DMS153 (cell line): ENCODE measurements at regions not wholly inside any gene's neighbourhood (a gene's known extent, or its start where the extent isn't known, plus 50 kb on each side); places are given as distances from the start of the nearest gene placed in this dataset.

Experiments used
- DNase-seq: peaks from one replicate; lab custom pipeline; 2025; lab: John Stamatoyannopoulos, UW

DNA sequence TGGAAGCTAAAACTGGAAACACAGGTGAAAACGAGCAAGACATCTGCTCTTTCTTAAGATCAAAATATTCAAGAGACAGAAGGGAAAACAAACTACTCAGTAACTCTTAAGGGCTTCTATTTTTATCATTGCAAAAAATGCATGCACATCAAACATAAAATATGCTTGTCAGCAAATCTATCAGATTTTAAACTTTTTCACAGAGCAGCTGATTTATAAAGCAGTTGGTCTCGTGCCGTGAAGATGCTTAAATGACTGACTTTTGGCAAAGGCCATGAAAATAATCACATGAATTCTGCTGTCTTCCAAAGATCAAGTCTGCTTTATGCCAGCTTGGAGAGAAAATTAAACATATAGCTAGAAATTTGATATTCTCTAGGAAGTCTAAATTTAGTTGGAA lies 482.1 kb upstream of the HS3ST1 start:
- no peak for DNase-seq

DNA sequence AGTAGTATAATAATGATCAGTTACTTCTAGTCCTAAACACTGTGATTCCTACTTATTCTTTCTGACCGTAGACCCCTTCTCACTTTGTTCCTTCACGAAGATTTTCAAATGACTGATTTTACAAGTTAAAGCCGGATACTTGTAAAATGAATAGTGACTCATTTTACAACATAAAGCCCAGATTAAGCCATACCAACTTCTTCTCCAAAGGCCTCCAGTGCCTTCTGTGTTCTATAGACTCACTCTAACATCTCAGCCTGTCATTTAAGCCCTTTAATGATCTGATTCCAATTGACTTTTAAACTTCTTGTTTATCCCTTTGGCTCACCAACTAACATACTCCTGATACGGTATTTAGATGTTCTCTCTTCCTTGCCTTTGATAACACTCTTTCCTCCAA lies 480.0 kb upstream of the HS3ST1 start:
- no peak for DNase-seq

DNA sequence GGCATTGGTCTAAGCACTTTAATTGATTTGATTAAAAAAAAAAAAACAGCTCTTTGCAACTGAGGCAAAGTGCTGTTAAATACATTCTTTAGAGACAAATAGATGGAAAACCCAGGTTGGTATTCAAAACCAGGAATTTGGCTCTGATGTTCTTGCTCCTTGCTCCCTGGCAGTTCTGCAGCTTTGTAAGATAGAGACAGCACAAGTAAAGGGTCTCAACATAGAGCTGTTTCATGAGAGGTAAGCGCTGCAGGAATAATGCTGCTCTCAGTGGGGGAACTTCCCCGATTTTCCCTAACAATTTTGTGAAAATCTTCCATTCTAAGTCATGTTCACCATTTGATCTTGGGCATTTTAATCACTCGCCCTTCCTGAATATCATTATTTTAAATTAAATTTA lies 479.5 kb upstream of the HS3ST1 start:
- DNase-seq = no peak

DNA sequence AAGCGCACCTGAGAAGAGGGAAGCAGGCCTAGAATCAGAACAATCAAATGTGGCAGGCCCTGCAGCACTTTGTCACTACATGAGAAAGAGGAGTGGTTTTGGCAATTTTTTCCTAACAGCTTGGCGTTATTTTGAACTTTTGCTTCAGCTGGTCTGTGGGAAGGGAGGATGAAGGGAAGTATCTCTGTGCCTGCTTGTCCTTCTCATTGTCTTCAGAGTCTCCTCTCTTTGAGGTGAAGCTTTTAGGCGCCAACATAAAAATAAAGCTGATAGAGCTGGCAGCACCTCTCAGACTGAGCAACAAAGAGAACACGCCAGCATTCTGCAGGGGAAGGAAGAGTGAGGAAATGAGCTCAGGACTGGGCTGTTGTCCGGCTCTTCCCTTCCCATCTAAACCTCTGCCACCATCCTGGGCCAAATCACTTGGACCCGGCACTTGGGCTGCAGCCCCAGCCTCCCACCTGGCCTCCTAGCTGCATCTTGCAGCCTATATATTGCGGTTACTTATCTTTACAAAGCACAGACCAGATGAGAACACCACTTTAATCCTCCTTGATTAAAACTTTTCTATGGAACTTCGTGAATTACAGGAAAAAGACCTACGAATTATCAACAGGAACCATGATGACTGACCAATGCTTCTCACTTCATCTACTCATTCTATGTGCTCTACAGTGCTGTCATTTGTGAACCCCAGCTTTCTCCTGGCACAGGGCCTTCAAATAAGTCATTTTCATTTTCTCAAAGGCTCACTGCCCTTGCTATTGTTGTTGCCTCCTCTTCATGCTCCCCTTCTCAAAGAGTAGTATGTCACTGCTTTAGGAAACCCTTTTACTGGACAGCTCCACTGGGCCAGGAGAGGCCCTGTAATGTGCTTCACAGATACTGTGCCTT lies 476.4 kb upstream of the HS3ST1 start:
- no peak for DNase-seq

DNA sequence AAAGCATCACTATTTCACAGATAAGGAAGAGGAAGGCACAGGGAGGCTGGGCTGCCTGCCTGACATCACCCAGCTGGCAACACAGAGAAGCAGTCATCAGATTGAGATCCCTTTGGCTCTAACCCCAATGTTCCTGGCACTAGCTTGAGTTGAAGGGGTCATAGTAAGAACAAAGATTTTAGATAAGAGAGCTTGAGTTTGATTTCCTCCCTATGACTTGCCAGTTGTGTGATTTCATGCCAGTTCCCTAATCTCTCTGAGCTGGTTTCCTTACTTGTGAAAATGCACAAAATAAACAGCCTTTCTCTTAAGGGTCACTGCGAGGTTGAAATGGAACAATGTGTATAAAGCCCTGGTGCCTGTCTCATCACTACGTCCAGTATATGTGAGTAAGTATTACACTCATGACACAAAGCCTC lies 475.4 kb upstream of the HS3ST1 start:
- DNase-seq = no peak

DNA sequence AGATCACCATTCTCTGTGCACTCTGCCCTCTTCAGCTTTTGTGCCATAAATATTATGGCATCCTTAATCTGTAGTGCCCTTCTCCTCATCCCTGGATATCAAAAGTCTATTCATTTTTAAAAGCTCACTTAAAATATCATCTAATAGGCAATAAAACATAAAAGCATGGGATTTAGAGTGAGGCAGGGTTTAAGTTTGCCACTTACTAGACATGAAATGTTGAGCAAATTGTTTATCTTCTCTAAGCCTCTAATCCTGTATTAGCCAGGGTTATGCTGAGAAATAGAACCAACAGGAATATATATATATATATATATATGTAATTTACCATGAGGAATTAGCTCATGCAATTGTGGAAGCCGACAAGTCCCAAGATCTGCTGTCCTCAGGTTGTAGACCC lies 472.4 kb upstream of the HS3ST1 start:
- DNase-seq = no peak

DNA sequence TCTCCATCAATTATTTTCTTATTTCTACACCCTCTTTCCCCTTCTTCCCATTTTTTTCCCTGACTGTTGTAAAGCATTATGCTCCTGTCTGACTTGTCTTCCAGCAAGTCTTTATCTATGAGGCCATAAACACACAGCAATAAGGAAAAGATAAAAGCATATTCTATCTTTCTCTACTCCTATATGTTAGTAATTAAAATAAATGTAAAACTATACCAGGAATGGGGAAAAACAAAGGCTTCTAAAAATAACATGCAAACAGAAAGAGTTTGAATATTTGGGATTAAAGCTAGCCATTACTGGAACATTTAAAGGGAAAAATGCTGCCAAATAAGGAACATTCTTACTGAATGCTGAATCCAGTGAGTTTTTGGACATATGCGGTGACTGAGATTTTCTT lies 471.7 kb upstream of the HS3ST1 start:
- DNase-seq = no peak

DNA sequence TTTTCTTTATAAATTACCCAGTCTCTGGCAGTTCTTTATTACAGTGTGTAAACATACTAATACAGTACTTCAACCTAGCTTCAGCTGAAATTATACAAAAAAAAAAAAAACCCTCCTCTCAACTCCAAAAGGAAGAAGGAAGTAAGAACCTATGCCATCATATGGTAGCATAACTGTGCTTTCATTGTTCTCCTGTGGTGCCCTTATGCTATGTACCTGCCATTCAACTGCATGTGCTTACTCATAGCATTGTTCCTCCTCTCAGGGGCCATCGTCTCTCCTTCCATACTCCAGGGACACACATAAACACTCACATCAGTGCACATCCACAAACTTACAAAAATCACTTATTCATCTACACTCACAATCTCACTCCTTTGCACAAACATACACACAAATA lies 470.1 kb upstream of the HS3ST1 start:
- no peak for DNase-seq

DNA sequence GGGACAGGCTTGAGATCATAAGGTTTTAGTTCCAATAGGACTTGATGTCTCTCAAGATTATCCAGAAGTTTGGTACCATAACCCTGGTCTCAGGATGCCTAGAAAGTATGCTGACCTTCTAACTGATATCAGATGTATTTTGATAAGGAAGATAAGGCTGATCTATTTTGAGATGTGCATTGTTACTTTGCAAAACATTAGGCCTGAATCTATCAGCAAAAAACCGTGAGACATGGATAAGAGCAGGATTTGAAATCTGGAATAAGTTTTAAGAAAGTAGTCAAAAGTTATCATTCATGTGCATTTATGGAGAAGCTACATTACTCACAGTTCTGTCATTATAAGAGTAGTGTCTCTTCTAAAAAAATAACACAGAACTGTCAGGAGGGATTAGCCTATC lies 467.1 kb upstream of the HS3ST1 start:
- DNase-seq = no peak

DNA sequence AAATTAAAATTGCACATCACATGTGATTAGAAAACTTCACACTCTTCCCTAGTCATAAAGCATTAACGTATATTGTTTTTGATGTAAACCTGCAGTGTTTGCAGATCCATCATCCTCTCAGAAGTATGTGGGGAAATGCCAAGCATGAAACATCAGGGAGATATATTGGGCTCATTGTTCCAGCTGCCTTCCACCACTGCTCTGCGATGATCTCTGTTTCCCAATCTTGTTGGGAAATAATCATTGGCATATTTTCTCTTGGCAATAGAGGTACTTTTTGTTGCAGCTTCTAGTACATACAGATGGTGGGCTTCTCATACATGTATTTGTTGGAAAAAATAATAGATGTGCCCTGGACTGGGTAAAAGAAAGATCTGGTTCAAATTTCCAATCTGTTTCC lies 466.3 kb upstream of the HS3ST1 start:
- DNase-seq = no peak

DNA sequence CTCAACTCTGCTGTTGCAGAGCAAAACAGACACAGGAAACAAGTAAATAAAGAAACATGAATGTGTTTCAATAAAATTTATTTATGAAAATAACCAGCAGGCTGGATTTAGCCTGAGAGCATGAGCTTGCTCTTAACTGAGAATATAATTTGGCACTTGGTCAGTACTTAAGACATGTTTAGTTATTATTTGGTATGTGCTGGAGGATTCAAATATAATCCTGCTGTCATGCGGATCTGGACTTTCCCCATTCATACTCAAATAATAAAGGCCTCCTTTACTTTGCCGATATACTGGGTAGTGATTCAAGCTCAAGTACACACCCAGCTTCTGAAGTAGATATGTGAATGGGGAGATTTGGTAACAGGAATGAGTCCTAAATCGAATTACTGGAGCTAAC lies 465.5 kb upstream of the HS3ST1 start:
- no peak for DNase-seq

DNA sequence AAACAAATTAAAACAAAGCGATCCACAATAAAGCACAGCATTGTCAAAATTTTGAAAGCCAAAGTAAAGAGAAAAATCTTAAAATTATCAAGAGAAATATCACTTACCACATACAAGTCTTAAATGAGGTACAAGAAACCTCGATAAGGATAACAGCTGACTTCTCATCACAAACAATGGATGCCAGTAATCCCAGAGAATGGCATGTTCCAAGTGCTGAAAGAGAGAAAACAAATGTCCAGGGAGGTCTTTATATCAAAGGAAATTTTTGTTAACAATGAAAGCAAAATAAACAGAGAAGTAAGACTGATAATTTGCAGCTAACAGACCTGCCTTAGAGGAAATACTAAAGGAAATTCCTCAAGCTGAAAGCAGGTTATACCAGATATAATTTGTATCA lies 460.4 kb upstream of the HS3ST1 start:
- no peak for DNase-seq

DNA sequence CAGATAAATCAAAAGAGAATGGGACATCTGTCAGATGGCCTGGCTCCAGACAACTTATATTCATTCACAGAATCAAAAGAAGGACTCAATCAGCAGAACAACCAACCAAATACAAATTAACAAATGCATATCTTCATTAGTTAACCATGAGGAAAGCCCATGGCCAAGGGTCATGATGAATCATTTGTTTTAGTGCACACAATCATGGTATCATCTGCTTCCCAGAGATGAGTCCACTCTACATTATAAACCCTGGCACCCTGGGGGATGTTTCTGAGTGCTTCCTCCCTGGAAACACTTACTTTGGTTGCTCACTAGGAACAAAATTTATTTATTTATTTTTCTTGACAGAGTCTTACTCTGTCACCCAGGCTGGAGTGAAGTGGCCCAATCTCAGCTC lies 453.3 kb upstream of the HS3ST1 start:
- no peak for DNase-seq

DNA sequence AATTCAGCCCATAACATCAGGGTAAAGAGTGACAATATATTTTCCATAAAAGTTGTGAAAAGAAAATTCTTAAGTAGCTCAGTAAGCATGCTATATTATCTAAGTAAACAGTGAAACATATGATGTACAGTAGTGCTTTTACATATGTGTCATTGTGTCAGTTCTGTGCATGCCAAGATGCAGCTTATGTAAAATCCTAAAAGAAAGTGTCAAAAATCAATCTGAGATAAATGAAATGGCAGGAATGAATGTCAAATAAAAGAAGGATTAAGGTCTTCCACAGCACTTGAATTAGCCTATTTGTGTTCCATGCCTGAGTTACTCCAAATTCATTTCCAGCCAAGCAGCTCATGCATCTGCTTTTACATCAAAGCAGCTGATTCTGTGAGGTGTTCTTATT lies 452.7 kb upstream of the HS3ST1 start:
- DNase-seq = no peak

DNA sequence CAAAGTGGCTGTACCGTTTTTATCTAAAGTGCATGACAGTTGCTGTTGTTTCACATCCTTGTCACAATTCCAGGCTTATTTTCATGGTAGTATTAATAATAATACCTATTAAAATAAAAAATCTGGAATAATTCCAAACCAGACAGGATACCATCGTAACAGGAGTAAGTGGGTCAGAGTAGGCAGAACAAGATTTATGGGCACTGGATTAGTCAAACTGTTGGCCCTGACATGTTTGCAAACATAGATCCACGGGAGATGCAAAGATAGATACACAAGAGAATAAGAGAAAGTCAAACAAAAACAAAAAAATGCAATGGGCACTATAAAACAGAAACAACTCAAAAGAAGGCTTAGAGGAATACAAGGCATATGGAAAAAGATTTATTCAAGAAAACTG lies 449.5 kb upstream of the HS3ST1 start:
- no peak for DNase-seq

DNA sequence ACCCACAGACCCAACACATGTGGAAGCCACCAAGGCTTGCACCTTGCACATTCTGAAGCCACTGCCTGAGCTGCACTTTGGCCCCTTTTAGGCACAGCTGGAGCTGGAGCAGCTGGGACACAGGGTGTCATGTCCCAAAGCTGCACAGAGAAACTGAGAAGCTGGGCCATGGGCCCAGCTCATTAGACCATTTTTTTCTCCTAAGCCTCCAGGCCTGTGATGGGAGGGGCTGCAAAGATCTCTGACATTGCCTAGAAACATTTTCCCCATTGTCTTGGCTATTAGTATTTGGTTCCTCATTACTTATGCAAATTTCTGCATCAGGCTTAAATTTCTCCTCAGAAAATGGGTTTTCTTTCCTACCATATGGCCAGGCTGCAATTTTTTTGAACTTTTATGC lies 447.4 kb upstream of the HS3ST1 start:
- DNase-seq = no peak

DNA sequence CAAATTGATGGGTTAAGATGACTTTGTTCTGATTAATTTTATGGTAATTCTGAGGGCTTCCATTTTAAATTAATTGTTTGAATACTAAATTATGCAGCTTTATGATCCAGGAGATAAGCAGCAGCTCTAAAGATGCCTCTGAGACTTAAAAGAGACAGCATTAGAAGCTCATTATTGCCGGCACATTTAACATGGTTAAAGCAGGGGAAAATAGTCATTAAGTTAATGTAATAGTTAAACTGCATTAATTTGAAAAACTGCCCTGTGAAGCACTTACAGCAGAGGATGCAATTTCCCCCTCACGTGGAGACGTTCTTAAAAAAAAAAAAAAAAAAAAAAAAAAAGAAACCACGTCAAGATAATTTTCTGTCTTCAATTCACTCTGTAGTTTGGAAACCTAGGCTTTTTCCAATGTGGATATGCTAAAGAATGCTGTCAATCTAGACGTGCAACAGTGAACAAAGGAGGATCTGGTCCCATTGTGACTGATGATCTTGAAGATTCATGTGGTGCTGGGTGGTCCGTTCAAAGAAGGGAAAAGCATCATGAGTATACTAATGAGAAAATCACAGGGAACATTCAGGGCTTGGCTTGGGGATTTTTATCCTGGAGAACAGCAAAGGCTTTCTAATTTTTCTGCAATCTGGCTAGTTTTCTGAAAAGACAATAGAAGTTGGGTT lies 440.6 kb upstream of the HS3ST1 start:
- DNase-seq = no peak

DNA sequence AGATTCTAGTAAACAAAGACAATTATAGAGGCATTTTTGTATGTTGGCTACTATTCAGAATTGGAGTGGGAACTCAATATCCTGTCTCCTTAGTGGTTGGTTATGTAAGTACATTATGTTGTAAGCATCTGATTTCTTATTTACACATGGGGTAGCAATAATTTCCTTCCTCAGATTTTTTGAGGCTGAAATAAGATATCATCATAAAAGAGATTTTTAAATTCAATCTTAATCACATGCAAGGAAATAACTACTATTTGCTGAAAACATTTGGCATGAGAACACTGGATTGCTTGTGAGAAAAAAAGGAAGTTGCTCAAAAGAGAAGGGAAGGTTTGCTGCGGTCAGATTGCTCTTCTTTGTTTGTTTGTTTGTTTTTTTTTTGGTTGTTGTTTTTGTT lies 437.7 kb upstream of the HS3ST1 start:
- no peak for DNase-seq

DNA sequence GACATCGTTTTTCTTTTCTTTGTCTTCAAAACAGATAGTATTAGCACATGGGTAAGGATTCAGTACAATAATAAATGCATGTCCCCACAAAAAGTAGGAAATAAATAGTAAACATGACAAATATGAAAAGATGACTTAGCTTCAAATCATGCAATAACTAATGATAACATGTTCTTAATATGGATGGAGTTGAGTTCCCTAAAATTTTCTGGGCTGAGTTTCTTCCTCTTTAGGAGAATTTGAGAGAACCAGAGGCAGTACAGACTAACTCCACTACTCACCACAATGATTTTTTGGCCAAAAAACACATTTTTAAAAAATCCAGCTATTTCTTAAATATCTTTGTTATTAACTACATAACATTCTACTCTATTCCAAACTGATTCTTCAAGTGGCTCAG lies 432.3 kb upstream of the HS3ST1 start:
- no peak for DNase-seq

DNA sequence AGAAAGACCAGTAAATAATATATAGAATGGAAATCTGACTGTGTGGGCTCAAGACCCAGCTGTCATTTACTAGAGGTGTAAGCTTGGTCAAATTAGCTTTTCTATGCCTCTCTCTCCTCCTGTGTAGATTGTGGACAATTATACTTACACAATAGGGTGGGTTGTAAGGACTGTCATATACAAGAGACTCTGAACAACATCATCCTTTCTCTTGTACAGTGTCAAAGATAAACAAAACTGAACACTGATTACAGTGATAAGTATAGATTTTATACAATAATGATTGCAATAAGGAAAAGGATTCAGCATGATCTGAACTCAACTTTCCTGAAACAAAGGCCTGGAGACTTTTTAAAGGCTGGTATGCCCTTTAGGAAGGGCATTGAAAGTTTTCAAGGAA lies 429.2 kb upstream of the HS3ST1 start:
- DNase-seq = no peak

DNA sequence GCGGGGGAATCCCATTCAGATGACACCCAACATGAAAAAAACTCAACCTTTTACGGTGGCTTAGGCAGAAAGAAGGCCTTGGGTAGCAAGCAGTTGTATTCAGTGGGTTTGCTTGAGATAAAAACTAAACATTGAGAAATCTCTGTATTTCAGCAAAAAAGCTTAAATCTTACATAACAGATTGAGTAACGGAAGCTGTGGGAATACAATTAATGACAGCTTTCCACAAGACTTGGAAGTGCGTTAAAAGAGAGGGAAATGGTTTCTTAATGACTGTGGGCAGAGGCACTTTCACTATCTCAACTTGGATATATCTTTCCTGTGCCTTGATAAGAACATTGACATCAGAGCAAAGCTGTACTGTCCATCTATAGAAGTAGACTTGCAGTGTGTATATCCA lies 418.5 kb upstream of the HS3ST1 start:
- DNase-seq = no peak

DNA sequence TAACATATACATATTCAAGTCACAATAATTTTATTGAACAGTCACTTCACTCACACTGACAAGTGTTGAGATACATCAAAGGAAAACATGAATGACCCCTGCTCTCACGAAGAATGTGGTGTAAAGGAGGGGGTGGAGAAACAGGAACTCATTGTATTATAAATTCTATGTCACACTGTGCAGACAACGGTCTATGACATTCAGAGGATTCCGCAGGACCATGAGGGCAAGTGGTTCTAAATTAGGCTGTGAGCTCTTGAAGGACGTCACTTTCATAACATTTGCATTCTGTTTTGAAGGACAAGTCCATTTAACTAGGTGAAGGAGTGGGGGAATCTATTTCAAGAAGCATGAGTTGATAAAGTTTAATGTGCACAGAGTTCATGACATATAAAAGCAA lies 415.2 kb upstream of the HS3ST1 start:
- DNase-seq = no peak

DNA sequence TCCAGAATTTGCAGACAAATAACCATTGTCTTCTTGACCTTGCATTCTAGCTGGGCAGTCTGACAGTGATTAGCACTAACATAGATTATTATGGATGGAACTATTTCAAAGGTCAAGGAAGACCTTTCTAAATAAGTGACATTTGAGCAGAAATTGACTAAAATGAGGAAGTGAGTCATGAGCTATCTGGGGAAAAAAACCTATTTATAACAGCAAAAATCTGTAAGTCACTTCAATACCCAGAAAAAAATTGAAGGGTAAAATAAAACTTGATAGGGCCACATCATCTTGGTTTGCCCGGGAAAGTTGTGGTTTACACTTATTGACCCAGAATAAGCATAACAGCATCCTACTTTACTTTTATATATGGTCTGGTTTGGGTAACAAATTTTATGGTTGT lies 414.6 kb upstream of the HS3ST1 start:
- no peak for DNase-seq
